ENCODE measurements at regions not wholly inside any gene's neighbourhood (a gene's known extent, or its start where the extent isn't known, plus 50 kb on each side); places are given as distances from the start of the nearest gene placed in this dataset.
A peak's percentile ranks its signal among the peaks of the same experiment; 100 is the strongest.

- no peak for TF ChIP-seq CTCF (IDR thresholded peaks at IDR 0.05; ENCODE audit: extremely low read depth, insufficient read depth, missing control alignments)
- no peak for DNase-seq (ENCODE audit: low spot score)
- in situ Hi-C loops (cut with MboI; ENCODE audit: low pct_unique_long_range_greater_than_20kb, low sequenced_read_pairs, unreplicated experiment): no loop called here
Measured at GRCh38 chr3:176661432-176661964, 535.8 kb downstream of the TBL1XR1 start.

DNA sequence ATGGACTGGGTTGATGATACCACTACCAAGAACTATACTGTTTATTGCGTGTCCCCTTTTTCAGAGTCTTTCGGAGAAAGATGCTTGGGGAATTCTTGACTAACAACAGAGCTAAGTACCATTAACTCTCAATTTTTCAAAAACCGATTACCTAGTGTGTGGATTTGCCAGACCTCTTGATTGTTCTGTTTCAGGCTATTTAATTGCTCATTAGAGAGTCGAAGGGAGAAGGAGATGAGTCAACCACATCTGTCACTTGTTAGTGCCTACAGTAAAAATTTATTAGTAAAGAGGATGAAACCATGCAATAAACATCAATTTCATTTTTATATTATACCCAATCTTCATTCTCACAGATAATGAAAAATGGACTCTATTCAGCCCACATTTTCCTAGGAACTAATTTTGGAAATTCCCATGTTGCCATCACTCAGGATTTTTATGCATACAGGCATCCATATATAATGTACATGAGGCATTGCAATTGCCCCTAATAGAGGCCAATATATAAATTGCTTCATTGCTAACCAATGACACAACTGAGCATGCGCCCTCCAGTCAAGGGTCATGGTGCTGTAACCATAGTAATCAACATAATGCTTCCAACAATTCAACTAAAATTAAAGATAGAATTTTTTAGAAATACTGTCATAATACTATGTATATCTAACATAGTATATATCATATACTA lies 541.7 kb downstream of the TBL1XR1 start:
- in situ Hi-C loops (cut with MboI; ENCODE audit: low pct_unique_long_range_greater_than_20kb, low sequenced_read_pairs, unreplicated experiment): no loop called here
- no peak for TF ChIP-seq CTCF (IDR thresholded peaks at IDR 0.05; ENCODE audit: extremely low read depth, insufficient read depth, missing control alignments)
- no peak for DNase-seq (ENCODE audit: low spot score)

GRCh38 chr3:176651622-176652021 lies 545.7 kb downstream of the TBL1XR1 start:
- in situ Hi-C loops (cut with MboI; ENCODE audit: low pct_unique_long_range_greater_than_20kb, low sequenced_read_pairs, unreplicated experiment): no loop called here
- no peak for DNase-seq (ENCODE audit: low spot score)
- no peak for TF ChIP-seq CTCF (IDR thresholded peaks at IDR 0.05; ENCODE audit: extremely low read depth, insufficient read depth, missing control alignments)

DNA sequence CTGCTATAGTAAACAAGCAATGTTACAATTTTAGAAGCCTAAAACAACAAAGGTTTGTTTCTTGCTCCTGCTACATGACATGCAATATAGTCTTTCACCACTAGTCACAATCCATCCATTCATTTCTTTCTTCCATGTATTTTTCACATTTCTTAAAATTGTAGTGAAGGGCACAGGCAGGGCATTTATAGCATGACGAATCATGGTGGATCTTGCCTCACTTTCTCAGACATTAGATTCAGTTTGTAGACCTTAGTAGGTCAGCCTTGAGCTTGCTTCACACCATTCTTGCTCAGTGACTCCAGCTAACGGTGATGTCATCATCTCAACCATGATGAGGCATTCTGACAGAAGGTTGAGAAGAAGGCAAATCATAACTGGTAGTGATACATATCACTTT lies 546.8 kb downstream of the TBL1XR1 start:
- TF ChIP-seq CTCF (IDR thresholded peaks at IDR 0.05; ENCODE audit: extremely low read depth, insufficient read depth, missing control alignments): peak; percentile 4
- in situ Hi-C loops (cut with MboI; ENCODE audit: low pct_unique_long_range_greater_than_20kb, low sequenced_read_pairs, unreplicated experiment): no loop called here
- no peak for DNase-seq (ENCODE audit: low spot score)

GRCh38 chr3:176647987-176648386 lies 549.3 kb downstream of the TBL1XR1 start:
- TF ChIP-seq CTCF (IDR thresholded peaks at IDR 0.05; ENCODE audit: extremely low read depth, insufficient read depth, missing control alignments): no peak
- no peak for DNase-seq (ENCODE audit: low spot score)
- in situ Hi-C loops (cut with MboI; ENCODE audit: low pct_unique_long_range_greater_than_20kb, low sequenced_read_pairs, unreplicated experiment): no loop called here

DNA sequence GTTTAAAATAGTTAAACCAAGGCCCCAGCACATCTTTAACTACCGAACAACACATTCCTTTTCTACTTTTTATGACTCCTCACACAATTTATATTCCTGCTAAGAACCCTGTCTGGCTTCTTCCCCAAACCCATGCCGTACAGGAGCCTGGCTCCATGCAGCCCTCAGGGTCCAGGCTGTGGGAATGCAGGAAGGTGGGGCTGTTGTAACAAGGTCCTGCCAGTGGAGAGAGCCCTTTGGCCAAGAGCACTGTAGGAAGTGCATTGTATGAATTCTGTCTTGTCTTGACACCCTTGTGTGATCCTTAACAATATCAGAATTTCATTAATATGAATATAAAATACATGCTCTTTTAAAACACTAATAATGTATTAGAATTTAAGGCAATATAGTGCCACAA lies 563.8 kb downstream of the TBL1XR1 start:
- no peak for TF ChIP-seq CTCF (IDR thresholded peaks at IDR 0.05; ENCODE audit: extremely low read depth, insufficient read depth, missing control alignments)
- in situ Hi-C loops (cut with MboI; ENCODE audit: low pct_unique_long_range_greater_than_20kb, low sequenced_read_pairs, unreplicated experiment): no loop called here
- DNase-seq (ENCODE audit: low spot score): no peak

Measured in GM13977 (cell line).